HG02623 (cell line): ENCODE measurements at regions not wholly inside any gene's neighbourhood (a gene's known extent, or its start where the extent isn't known, plus 50 kb on each side); places are given as distances from the start of the nearest gene placed in this dataset.
A peak's percentile ranks its signal among the peaks of the same experiment; 100 is the strongest.
"Not testable (repeated sequence)": the region's sequence is repeated elsewhere in the genome, so short reads cannot be mapped to it uniquely, and the experiment has no call there.

Experiments
- ATAC-seq: cut with Tn5 transposase; IDR thresholded peaks from one replicate; pipeline ENCODE4 v1.9.1; 2021; ENCODE audit warnings: moderate library complexity; ENCODE audit not compliant: unreplicated experiment

- ATAC-seq = peak; percentile 99
Measured at GRCh38 chr9:66764799-66765493, 135.6 kb upstream of the ZNF658 start.

- not testable (repeated sequence) for ATAC-seq
Measured at GRCh38 chr9:66765531-66765930, 135.0 kb upstream of the ZNF658 start.

- not testable (repeated sequence) for ATAC-seq
Measured at GRCh38 chr9:66771504-66771903, 129.0 kb upstream of the ZNF658 start.

- ATAC-seq = not testable (repeated sequence)
Measured at GRCh38 chr9:66774618-66775017, 125.9 kb upstream of the ZNF658 start.

- ATAC-seq = not testable (repeated sequence)
Measured at GRCh38 chr9:66779944-66780661, 120.4 kb upstream of the ZNF658 start.

- ATAC-seq = not testable (repeated sequence)
Measured at GRCh38 chr9:66781240-66781639, 119.3 kb upstream of the ZNF658 start.

- ATAC-seq = not testable (repeated sequence)
Measured at GRCh38 chr9:66782010-66782409, 118.5 kb upstream of the ZNF658 start.

- ATAC-seq = not testable (repeated sequence)
Measured at GRCh38 chr9:66785603-66786002, 114.9 kb upstream of the ZNF658 start.

- ATAC-seq = not testable (repeated sequence)
Measured at GRCh38 chr9:66791092-66791750, 109.3 kb upstream of the ZNF658 start.

- ATAC-seq = not testable (repeated sequence)
Measured at GRCh38 chr9:66794769-66795168, 105.8 kb upstream of the ZNF658 start.

- ATAC-seq = not testable (repeated sequence)
Measured at GRCh38 chr9:66795723-66796503, 104.6 kb upstream of the ZNF658 start.

GRCh38 chr9:66797905-66798616 is 102.5 kb upstream of the ZNF658 start:
- ATAC-seq = not testable (repeated sequence)

- ATAC-seq = not testable (repeated sequence)
Measured at GRCh38 chr9:66803619-66804018, 96.9 kb upstream of the ZNF658 start.

GRCh38 chr9:66810247-66810646 is 90.3 kb upstream of the ZNF658 start:
- not testable (repeated sequence) for ATAC-seq

- not testable (repeated sequence) for ATAC-seq
Measured at GRCh38 chr9:66812367-66812766, 88.2 kb upstream of the ZNF658 start.

GRCh38 chr9:66812967-66813366 is 87.6 kb upstream of the ZNF658 start:
- ATAC-seq = not testable (repeated sequence)

GRCh38 chr9:66814038-66814437 is 86.5 kb upstream of the ZNF658 start:
- not testable (repeated sequence) for ATAC-seq

GRCh38 chr9:66819510-66819909 is 81.0 kb upstream of the ZNF658 start:
- ATAC-seq = not testable (repeated sequence)

GRCh38 chr9:66820014-66820660 is 80.4 kb upstream of the ZNF658 start:
- ATAC-seq = not testable (repeated sequence)

GRCh38 chr9:66824169-66824568 is 76.4 kb upstream of the ZNF658 start:
- not testable (repeated sequence) for ATAC-seq
